IMR-90 (cell line): ENCODE measurements at regions not wholly inside any gene's neighbourhood (a gene's known extent, or its start where the extent isn't known, plus 50 kb on each side); places are given as distances from the start of the nearest gene placed in this dataset.

Experiments used
- CTCF ChIP-seq: conservative IDR thresholded peaks from 2 replicates; pipeline ENCODE4 v1.5.1; 2012; ENCODE audit warnings: mild to moderate bottlenecking, low read depth, low read length, improper control_type of control experiment
- FOS ChIP-seq: fragments of 150-350 bp; IDR thresholded peaks from 2 replicates; pipeline ENCODE4 v1.6.1; 2016; ENCODE audit warnings: low read depth, low read length
- POLR2A ChIP-seq: IDR thresholded peaks from 2 replicates; pipeline ENCODE4 v1.6.1; 2012; ENCODE audit warnings: mild to moderate bottlenecking, low read depth, low read length
- RAD21 ChIP-seq: IDR thresholded peaks from 2 replicates; pipeline ENCODE4 v1.6.1; 2012; ENCODE audit warnings: low read length, improper control_type of control experiment
- RFX5 ChIP-seq: IDR thresholded peaks from 2 replicates; pipeline ENCODE4 v1.8.0; 2012; ENCODE audit warnings: low read depth, mild to moderate bottlenecking, low read length, moderate library complexity

DNA sequence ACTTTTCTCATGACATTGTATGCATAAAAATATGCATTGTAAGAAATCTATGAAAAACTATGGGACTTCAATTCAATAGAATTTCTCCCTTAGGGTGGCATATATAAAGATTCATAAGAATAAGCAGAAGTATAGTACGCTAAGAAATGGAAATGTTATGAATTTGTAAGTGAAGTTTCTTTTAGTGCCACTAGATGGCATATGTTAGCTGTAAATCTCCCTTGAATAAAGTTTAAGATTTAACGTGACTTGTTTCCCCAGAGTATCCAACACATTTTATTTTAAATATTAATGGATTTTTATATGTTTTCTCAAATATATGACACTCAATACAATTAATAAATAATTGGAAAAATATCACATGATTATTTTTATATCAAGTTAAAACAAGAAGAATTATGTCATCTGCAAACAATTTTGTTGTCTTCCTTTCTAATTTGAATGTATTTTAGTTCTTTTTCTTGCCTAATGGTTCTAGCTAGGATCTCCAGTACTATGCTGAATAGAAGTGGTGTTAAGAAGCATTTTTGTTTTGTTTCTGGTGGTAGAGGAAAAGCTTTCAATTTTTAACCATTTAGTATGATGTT is 287.2 kb downstream of the HGF start:
- TF ChIP-seq CTCF (peak; percentile 62), POLR2A (no peak), RAD21 (peak; percentile 67), RFX5 (no peak), FOS (no peak)
